HG03060 (cell line): ENCODE measurements at regions not wholly inside any gene's neighbourhood (a gene's known extent, or its start where the extent isn't known, plus 50 kb on each side); places are given as distances from the start of the nearest gene placed in this dataset.

Experiments used
- ATAC-seq: cut with Tn5 transposase; IDR thresholded peaks from one replicate; pipeline ENCODE4 v1.9.1; 2021; ENCODE audit warnings: low read depth, moderate number of reproducible peaks; ENCODE audit not compliant: unreplicated experiment

- no peak for ATAC-seq
Measured at GRCh38 chr20:23254505-23254904, 96.1 kb upstream of the NXT1 start.

- no peak for ATAC-seq
Measured at GRCh38 chr20:23254034-23254433, 96.6 kb upstream of the NXT1 start.

GRCh38 chr20:23253524-23253923, 97.1 kb upstream of the NXT1 start:
- no peak for ATAC-seq

GRCh38 chr20:23251779-23252178, 98.8 kb upstream of the NXT1 start:
- no peak for ATAC-seq

GRCh38 chr20:23249541-23249940, 101.0 kb upstream of the NXT1 start:
- ATAC-seq, result no peak

GRCh38 chr20:23248461-23248882, 102.1 kb upstream of the NXT1 start:
- ATAC-seq, result no peak

- no peak for ATAC-seq
Measured at GRCh38 chr20:23246717-23247664, 103.6 kb upstream of the NXT1 start.

- ATAC-seq, result no peak
Measured at GRCh38 chr20:23245553-23246181, 104.9 kb upstream of the NXT1 start.

GRCh38 chr20:23244916-23245552, 105.6 kb upstream of the NXT1 start:
- ATAC-seq, result no peak

- no peak for ATAC-seq
Measured at GRCh38 chr20:23244156-23244915, 106.3 kb upstream of the NXT1 start.

GRCh38 chr20:23243791-23244155, 106.8 kb upstream of the NXT1 start:
- ATAC-seq, result no peak

- no peak for ATAC-seq
Measured at GRCh38 chr20:23242556-23243180, 107.9 kb upstream of the NXT1 start.

GRCh38 chr20:23242104-23242503, 108.5 kb upstream of the NXT1 start:
- ATAC-seq, result no peak

GRCh38 chr20:23241416-23241815, 109.2 kb upstream of the NXT1 start:
- ATAC-seq, result no peak

- no peak for ATAC-seq
Measured at GRCh38 chr20:23240519-23240918, 110.1 kb upstream of the NXT1 start.

- ATAC-seq, result no peak
Measured at GRCh38 chr20:23237201-23237600, 113.4 kb upstream of the NXT1 start.

GRCh38 chr20:23235173-23236027, 115.2 kb upstream of the NXT1 start:
- no peak for ATAC-seq

GRCh38 chr20:23234311-23235078, 116.1 kb upstream of the NXT1 start:
- no peak for ATAC-seq

- ATAC-seq, result no peak
Measured at GRCh38 chr20:23233341-23233740, 117.2 kb upstream of the NXT1 start.
